Progenitor cell of endocrine pancreas (in vitro differentiated cells): ENCODE measurements at regions not wholly inside any gene's neighbourhood (a gene's known extent, or its start where the extent isn't known, plus 50 kb on each side); places are given as distances from the start of the nearest gene placed in this dataset.

Experiments
- DNase-seq: peaks from one replicate; pipeline ENCODE4 v3.0.0; 2021; ENCODE audit warnings: low spot score; ENCODE audit not compliant: unreplicated experiment
- H3K27ac Mint-ChIP-seq: 2 replicates; pipeline ENCODE4 v1.8.0; 2021; ENCODE audit warnings: mild to moderate bottlenecking, moderate library complexity, mixed read lengths
- H3K27me3 Mint-ChIP-seq: 2 replicates; pipeline ENCODE4 v1.8.0; 2021; ENCODE audit warnings: mixed read lengths
- H3K36me3 Mint-ChIP-seq: 2 replicates; pipeline ENCODE4 v1.8.0; 2022; ENCODE audit warnings: mixed read lengths; ENCODE audit not compliant: insufficient read depth
- H3K4me1 Mint-ChIP-seq: 2 replicates; pipeline ENCODE4 v1.8.0; 2021; ENCODE audit warnings: low read depth, mixed read lengths
- H3K4me3 Mint-ChIP-seq: 2 replicates; pipeline ENCODE4 v1.8.0; 2021; ENCODE audit warnings: low read depth, mild to moderate bottlenecking, moderate library complexity, mixed read lengths
- H3K9me3 Mint-ChIP-seq: 2 replicates; pipeline ENCODE4 v1.8.0; 2021; ENCODE audit warnings: low read depth, mixed read lengths
- TF ChIP-seq, protein P1 (sequence below): fragments of 200-600 bp; sonication (generic); IDR thresholded peaks from one replicate; pipeline ENCODE4 v1.5.0; 2021; ENCODE audit warnings: antibody characterized with exemption, mild to moderate bottlenecking; ENCODE audit not compliant: unreplicated experiment

GRCh38 chr3:25025236-25025635 is 402.8 kb upstream of the RARB start:
- TF ChIP-seq, protein P1, sequence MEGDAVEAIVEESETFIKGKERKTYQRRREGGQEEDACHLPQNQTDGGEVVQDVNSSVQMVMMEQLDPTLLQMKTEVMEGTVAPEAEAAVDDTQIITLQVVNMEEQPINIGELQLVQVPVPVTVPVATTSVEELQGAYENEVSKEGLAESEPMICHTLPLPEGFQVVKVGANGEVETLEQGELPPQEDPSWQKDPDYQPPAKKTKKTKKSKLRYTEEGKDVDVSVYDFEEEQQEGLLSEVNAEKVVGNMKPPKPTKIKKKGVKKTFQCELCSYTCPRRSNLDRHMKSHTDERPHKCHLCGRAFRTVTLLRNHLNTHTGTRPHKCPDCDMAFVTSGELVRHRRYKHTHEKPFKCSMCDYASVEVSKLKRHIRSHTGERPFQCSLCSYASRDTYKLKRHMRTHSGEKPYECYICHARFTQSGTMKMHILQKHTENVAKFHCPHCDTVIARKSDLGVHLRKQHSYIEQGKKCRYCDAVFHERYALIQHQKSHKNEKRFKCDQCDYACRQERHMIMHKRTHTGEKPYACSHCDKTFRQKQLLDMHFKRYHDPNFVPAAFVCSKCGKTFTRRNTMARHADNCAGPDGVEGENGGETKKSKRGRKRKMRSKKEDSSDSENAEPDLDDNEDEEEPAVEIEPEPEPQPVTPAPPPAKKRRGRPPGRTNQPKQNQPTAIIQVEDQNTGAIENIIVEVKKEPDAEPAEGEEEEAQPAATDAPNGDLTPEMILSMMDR, result no peak
- peaks cover 7% of the 10 kb centered on the region for H3K4me1 Mint-ChIP-seq
- peaks cover 12% of the 10 kb centered on the region for H3K27me3 Mint-ChIP-seq
- no peak for DNase-seq
- H3K36me3 Mint-ChIP-seq, result no peaks in the 10 kb centered on the region
- peaks cover 3% of the 10 kb centered on the region for H3K9me3 Mint-ChIP-seq
- no peak overlapping the region for H3K27ac Mint-ChIP-seq
- no peak overlapping the region for H3K4me3 Mint-ChIP-seq

DNA sequence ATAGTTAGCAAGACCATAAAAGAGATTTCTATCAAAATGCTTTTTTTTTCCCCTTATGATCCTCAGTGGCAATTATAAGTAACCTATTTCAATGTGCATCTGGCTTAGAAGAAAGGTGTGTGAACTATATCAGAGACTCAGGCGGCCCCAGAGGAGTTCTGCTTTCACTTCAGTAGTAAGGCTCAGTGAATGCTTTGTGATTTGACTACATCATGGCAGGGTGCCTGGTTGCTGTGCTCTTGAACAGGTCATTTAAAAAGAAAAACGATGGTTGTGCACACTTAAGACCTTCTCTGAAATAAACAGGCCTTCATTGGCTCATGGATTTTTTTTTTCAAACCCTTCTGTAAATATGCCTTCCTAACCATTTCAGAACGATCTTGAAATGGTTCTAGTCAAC is 400.4 kb upstream of the RARB start:
- no peak overlapping the region for H3K27ac Mint-ChIP-seq
- TF ChIP-seq, protein P1, result no peak
- H3K27me3 Mint-ChIP-seq, result peaks cover 12% of the 10 kb centered on the region
- H3K4me1 Mint-ChIP-seq, result peaks cover 5% of the 10 kb centered on the region
- H3K36me3 Mint-ChIP-seq, result no peaks in the 10 kb centered on the region
- peaks cover under 1% of the 10 kb centered on the region for H3K9me3 Mint-ChIP-seq
- no peak for DNase-seq
- H3K4me3 Mint-ChIP-seq, result no peak overlapping the region

- peaks cover 12% of the 10 kb centered on the region for H3K27me3 Mint-ChIP-seq
- H3K27ac Mint-ChIP-seq, result no peak overlapping the region
- TF ChIP-seq, protein P1, result no peak
- H3K4me1 Mint-ChIP-seq, result no peaks in the 10 kb centered on the region
- H3K9me3 Mint-ChIP-seq, result no peaks in the 10 kb centered on the region
- no peak overlapping the region for H3K4me3 Mint-ChIP-seq
- no peaks in the 10 kb centered on the region for H3K36me3 Mint-ChIP-seq
- DNase-seq, result no peak
Observed at GRCh38 chr3:25029820-25030219, 398.2 kb upstream of the RARB start.

- TF ChIP-seq, protein P1, result no peak
- no peaks in the 10 kb centered on the region for H3K9me3 Mint-ChIP-seq
- no peaks in the 10 kb centered on the region for H3K36me3 Mint-ChIP-seq
- H3K27me3 Mint-ChIP-seq, result peaks cover 12% of the 10 kb centered on the region
- no peak overlapping the region for H3K27ac Mint-ChIP-seq
- no peak for DNase-seq
- peaks cover 3% of the 10 kb centered on the region for H3K4me1 Mint-ChIP-seq
- H3K4me3 Mint-ChIP-seq, result no peak overlapping the region
Observed at GRCh38 chr3:25032344-25032743, 395.7 kb upstream of the RARB start.

DNA sequence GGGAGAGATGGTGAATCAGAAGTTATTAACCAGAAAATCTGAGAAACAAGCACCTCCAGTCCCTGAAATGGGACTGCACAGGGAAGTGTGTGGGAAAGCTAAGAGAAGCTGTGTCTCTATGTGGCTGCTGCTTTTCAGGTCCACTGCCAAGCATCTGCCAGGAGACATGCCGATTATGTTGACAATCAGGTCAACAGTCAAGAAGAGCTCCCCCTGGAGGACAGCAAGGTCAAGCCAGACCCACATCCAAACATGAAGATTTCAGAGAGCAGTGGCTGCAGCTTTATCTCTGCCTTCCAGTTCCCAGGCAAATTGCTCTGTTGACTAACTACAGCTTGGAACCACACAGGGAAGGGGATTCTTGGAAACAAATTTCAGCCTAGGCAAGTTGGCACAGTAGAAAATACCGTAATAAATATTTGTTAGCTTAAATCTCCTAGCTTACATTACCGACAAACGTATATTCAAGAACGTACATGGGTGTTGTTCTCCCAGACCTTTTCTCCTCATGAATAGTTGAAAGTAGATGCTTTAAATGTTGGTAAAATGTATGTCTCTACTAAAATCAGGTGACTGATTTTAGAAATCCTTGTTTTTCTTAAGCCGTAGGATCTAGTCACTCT is 394.5 kb upstream of the RARB start:
- DNase-seq, result peak; percentile 9
- Mint-ChIP-seq H3K36me3 (no peaks in the 10 kb centered on the region), H3K4me3 (no peak overlapping the region), H3K27me3 (peaks cover 9% of the 10 kb centered on the region), H3K4me1 (peaks cover 8% of the 10 kb centered on the region), H3K9me3 (no peaks in the 10 kb centered on the region), H3K27ac (no peak overlapping the region)
- TF ChIP-seq, protein P1, result peak; percentile 63
